ENCODE measurements at regions not wholly inside any gene's neighbourhood (a gene's known extent, or its start where the extent isn't known, plus 50 kb on each side); places are given as distances from the start of the nearest gene placed in this dataset.

GRCh38 chr1:14142397-14143100 is 442.6 kb downstream of the PRDM2 start:
- TF ChIP-seq CTCF (IDR thresholded peaks at IDR 0.05) = no peak
- Histone ChIP-seq H3K36me3 (no peaks in the 10 kb centered on the region), H3K4me3 (no peak overlapping the region), H3K9me3 (no peaks in the 10 kb centered on the region), H3K27ac (no peak overlapping the region), H3K4me1 (peaks cover 5 to 6% of the 10 kb centered on the region in 2 donors), H3K27me3 (no peaks in the 10 kb centered on the region)
- peak; percentile 89 for ATAC-seq
- intact Hi-C loops (cut with DNase I) = no loop called here
- peak in 3 of 4 donors; percentile 44 to 71 (median 47) for DNase-seq

GRCh38 chr1:14143777-14144176 is 443.8 kb downstream of the PRDM2 start:
- intact Hi-C loops (cut with DNase I) = no loop called here
- TF ChIP-seq CTCF (IDR thresholded peaks at IDR 0.05) = no peak
- Histone ChIP-seq H3K4me1 (peaks cover 5 to 6% of the 10 kb centered on the region in 2 donors), H3K36me3 (no peaks in the 10 kb centered on the region), H3K9me3 (no peaks in the 10 kb centered on the region), H3K4me3 (no peak overlapping the region), H3K27me3 (no peaks in the 10 kb centered on the region), H3K27ac (no peak overlapping the region)
- ATAC-seq = no peak
- DNase-seq = no peak

- Histone ChIP-seq H3K36me3 (no peaks in the 10 kb centered on the region), H3K27ac (no peak overlapping the region), H3K27me3 (no peaks in the 10 kb centered on the region), H3K9me3 (no peaks in the 10 kb centered on the region), H3K4me1 (no peaks in the 10 kb centered on the region), H3K4me3 (no peak overlapping the region)
- no peak for TF ChIP-seq CTCF (IDR thresholded peaks at IDR 0.05)
- DNase-seq = peak in 2 of 4 donors; percentile 40 to 58
- intact Hi-C loops (cut with DNase I) = no loop called here
- ATAC-seq = no peak
Measured at GRCh38 chr1:14148526-14148925, 448.5 kb downstream of the PRDM2 start.

GRCh38 chr1:14149431-14149830 is 449.1 kb upstream of the KAZN start:
- H3K4me3 ChIP-seq = no peak overlapping the region
- ATAC-seq (no peak), DNase-seq (no peak)
- no peak overlapping the region for H3K27ac ChIP-seq
- no peak for TF ChIP-seq CTCF (IDR thresholded peaks at IDR 0.05)
- no peaks in the 10 kb centered on the region for H3K4me1 ChIP-seq
- H3K27me3 ChIP-seq = no peaks in the 10 kb centered on the region
- no peaks in the 10 kb centered on the region for H3K36me3 ChIP-seq
- H3K9me3 ChIP-seq = no peaks in the 10 kb centered on the region
- intact Hi-C loops (cut with DNase I) = no loop called here

GRCh38 chr1:14156543-14156942 is 441.9 kb upstream of the KAZN start:
- DNase-seq (no peak), ATAC-seq (no peak)
- no peaks in the 10 kb centered on the region for H3K27me3 ChIP-seq
- TF ChIP-seq CTCF (IDR thresholded peaks at IDR 0.05) = no peak
- no peaks in the 10 kb centered on the region for H3K36me3 ChIP-seq
- no peak overlapping the region for H3K27ac ChIP-seq
- H3K4me3 ChIP-seq = no peak overlapping the region
- peaks cover 0 to 13% of the 10 kb centered on the region in 2 donors for H3K9me3 ChIP-seq
- intact Hi-C loops (cut with DNase I) = no loop called here
- no peaks in the 10 kb centered on the region for H3K4me1 ChIP-seq
